GM13976 (cell line): ENCODE measurements at regions not wholly inside any gene's neighbourhood (a gene's known extent, or its start where the extent isn't known, plus 50 kb on each side); places are given as distances from the start of the nearest gene placed in this dataset.
"Not testable (repeated sequence)": the region's sequence is repeated elsewhere in the genome, so short reads cannot be mapped to it uniquely, and the experiment has no call there.

Source experiments
- DNase-seq: peaks from one replicate; pipeline ENCODE4 v3.0.0; 2012; ENCODE audit warnings: low spot score
- in situ Hi-C: fragments of 300-500 bp; cut with MboI; formaldehyde crosslinking; loops from one replicate; pipeline ENCODE4 v1.12.0; 2022; ENCODE audit warnings: low sequenced_read_pairs, mixed read lengths, inconsistent platforms; ENCODE audit not compliant: unreplicated experiment
- TF ChIP-seq, protein P1 (sequence below): IDR thresholded peaks from 2 replicates; pipeline ENCODE4 v1.5.1; 2012; ENCODE audit warnings: borderline replicate concordance, mild to moderate bottlenecking; ENCODE audit not compliant: insufficient read depth; ENCODE audit errors: extremely low read depth, missing control alignments, control extremely low read depth

- in situ Hi-C loops: no loop called here
- TF ChIP-seq, protein P1, sequence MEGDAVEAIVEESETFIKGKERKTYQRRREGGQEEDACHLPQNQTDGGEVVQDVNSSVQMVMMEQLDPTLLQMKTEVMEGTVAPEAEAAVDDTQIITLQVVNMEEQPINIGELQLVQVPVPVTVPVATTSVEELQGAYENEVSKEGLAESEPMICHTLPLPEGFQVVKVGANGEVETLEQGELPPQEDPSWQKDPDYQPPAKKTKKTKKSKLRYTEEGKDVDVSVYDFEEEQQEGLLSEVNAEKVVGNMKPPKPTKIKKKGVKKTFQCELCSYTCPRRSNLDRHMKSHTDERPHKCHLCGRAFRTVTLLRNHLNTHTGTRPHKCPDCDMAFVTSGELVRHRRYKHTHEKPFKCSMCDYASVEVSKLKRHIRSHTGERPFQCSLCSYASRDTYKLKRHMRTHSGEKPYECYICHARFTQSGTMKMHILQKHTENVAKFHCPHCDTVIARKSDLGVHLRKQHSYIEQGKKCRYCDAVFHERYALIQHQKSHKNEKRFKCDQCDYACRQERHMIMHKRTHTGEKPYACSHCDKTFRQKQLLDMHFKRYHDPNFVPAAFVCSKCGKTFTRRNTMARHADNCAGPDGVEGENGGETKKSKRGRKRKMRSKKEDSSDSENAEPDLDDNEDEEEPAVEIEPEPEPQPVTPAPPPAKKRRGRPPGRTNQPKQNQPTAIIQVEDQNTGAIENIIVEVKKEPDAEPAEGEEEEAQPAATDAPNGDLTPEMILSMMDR: no peak
- DNase-seq: no peak
Measured at GRCh38 chr3:81198216-81198615, 563.2 kb downstream of the GBE1 start.

DNA sequence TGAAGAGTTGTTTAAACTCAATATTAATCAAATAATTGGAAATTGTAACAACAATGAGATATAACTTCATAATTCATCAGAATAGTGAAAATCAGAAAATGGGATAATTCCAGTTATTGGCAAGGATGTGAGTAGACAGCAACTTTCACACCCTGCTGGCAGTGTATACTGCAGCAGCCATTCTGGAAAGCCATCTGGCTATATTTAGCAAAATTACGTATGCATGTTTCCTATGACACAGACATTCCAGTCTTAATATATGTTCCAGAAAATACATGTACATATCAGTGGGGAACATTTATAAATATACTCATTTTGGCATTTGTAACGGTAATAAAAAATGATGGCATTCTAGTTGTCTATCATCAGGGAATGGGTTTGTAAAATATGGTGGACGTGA lies 564.1 kb downstream of the GBE1 start:
- in situ Hi-C loops: no loop called here
- no peak for DNase-seq
- TF ChIP-seq, protein P1: no peak

DNA sequence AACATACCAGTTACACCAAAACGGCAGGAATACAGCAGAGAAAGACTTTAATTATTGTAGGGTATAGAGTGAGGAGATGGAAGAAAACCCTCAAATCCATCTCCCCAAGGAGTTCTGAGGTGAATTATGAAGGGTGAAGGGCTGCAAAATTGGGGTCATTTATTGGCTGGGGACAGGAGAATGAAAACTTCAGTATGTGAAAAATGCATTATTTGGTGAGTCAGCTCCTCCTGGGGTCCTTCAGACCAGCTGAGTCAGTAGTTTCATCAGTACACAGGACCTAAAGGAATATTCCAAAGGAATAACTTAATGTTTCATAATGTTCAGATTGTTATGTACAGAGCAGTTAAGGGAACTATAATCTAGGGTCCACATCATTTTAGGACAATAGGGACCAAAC lies 566.0 kb downstream of the GBE1 start:
- in situ Hi-C loops: no loop called here
- TF ChIP-seq, protein P1: no peak
- no peak for DNase-seq

DNA sequence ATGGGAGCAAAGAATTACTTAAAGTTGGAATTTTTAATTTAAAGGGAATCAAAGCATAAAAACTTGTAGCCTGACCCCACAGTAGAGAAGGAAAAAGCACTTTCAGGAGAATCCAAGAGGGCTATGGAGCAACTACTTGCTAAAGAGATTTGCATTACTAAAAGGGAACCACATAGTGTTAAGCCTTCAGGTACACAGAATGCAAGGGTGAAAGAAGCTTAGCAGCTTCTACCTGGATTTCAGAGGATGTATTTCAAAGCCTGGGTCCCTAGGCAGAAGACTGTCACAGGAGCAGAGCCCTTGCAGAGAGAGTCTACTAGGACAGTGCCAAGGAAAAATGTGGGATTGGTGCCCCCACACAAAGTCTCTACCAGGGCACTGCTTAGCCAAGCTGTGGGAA lies 575.0 kb downstream of the GBE1 start:
- in situ Hi-C loops: no loop called here
- DNase-seq: no peak
- TF ChIP-seq, protein P1: no peak

DNA sequence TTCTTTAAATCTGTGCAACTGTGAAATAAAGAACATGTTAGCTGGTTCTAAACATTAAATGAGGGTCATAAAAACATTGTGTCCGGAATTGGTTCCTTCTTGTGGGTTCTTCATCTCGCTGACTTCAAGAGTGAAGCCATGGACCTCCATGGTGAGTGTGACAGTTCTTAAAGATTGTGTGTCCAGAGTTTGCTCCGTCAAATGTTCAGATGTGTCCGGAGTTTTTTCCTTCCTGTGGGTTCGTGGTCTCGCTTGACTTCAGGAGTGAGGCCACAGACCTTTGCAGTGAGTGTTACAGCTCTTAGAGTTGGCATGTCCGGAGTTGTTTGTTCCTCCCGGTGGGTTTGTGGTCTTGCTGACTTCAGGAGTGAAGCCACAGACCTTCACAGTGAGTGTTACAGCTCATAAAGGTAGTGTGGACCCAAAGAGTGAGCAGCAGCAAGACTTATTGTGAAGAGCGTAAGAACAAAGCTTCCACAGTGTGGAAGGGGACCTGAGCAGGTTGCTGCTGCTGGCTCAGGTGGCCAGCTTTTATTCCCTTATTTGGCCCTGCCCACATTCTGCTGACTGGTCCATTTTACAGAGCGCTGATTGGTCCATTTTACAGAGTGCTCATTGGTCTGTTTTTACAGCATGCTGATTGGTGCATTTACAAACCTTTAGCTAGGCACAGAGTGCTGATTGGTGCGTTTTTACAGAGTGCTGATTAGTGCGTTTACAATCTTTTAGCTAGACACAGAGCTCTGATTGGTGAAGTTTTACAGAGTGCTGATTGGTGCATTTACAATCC lies 579.2 kb downstream of the GBE1 start:
- DNase-seq, in situ Hi-C loops: not testable (repeated sequence)

DNA sequence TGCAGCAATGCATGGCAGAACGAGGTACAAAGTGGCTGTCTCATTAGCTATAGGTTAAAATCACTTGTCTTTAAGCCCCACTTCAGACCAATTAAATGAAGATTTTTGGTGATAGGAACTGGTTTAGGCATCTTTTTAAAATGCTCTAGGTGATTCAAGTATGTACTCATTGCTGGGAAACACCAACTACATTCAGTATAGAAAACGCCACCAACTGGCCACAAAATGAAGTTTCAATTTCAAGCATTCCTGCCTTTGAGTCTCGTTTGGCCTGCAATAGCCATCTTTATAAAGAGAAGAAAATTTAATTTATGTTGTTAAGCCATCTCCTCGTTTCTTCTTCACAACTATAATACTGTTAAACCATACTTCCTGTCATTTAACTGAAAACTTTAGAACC lies 587.9 kb downstream of the GBE1 start:
- TF ChIP-seq, protein P1: no peak
- no peak for DNase-seq
- in situ Hi-C loops: no loop called here

DNA sequence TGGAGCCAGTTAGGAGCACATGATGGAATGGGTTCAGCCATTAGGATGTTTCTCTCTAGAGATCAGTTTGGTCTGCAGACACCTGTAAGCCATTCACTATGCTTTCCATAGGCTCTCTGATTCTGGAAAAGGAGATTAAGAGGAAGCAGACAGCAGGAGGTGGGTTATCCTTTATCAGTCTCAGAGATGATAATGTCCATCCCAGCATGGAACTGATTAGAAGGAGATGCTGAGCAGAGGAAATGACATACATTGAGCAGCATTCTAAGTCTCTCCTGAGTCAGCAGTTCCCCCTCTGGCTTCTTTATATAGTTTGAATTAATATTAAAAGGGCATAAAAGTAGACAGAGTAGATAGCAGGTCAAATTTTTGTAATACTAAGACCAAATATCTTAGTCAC lies 591.1 kb downstream of the GBE1 start:
- in situ Hi-C loops: no loop called here
- TF ChIP-seq, protein P1: no peak
- DNase-seq: no peak
